GM18867 (cell line): ENCODE measurements at regions not wholly inside any gene's neighbourhood (a gene's known extent, or its start where the extent isn't known, plus 50 kb on each side); places are given as distances from the start of the nearest gene placed in this dataset.

ENCODE experiments used
- ATAC-seq: cut with Tn5 transposase; IDR thresholded peaks from one replicate; pipeline ENCODE4 v1.9.1; 2021; ENCODE audit warnings: mild to moderate bottlenecking, moderate library complexity; ENCODE audit not compliant: unreplicated experiment

- ATAC-seq: no peak
Observed at GRCh38 chr11:8340296-8340695, 76.6 kb upstream of the LMO1 start.

DNA sequence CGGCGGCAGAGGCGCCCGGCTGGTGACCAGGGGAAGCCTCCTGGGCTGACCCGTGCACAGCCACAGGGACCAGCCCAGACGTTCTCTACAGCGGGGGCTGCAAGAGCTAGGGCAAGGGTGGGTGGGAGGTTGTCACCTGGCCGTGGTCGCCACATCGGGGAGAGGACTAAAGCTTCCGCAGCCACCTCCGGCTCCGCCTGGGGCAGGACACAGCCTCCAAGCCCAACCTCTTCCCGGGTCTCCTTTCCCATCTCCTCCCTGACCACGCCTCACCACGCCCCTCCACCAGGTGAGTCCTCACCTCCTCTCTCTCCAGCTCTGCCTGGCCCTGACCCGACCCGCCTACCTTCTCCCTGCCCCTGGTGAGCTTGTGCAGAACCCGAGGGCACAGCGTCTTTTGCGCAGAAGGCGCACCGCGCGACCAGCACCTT lies 75.9 kb upstream of the LMO1 start:
- no peak for ATAC-seq

DNA sequence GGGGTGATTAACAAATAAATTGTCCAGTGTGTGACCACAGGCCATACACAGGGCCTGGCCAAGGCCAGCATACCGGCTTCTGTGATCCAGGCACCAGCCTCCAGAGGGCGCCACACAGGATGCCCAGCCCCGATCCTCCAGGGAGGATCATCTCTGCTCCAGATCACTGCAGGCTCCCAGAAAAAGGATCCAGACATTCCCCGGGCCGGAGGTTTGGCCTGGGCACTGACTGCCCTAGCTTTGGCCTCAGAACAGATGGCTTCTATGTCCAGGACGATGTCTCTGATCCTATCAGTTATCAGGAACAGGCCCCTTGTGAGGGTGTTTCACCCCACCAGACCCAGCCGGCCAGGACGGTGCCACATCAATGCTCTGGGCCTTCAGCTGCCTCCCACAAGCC lies 74.5 kb upstream of the LMO1 start:
- ATAC-seq: peak; percentile 52

DNA sequence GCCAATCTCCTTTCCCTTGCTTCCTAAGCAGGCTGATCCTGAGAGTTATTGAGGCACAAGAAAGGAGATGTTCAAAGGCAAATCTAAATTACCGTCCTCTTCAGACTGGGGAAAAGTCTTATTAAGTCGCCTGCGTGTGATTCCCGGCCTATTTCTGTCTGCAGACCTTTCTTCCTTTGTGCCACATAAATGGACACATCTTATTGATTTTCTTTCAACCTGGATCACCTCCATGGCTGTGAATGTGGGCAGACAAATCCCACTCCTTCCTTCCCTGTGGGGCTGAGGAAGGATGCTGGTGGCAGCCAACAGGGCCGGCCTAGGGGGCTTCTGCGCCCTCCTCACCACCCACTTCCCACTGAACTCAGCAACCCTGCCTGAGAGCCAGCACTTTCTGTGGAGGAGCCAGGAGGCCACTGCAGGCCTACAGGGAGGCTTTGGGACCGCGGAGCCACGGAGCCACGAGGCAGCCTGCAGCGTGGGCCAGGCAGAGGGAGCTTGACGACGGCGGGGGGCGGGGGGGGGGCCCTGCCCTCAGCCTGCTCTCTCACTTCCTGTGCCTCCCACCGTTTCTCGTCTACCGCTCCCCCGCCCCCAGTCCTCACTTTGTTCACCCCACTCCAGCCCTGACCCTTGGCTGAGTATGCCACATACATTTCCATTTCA lies 73.6 kb upstream of the LMO1 start:
- ATAC-seq: no peak

GRCh38 chr11:8336356-8337129 lies 72.9 kb upstream of the LMO1 start:
- ATAC-seq: no peak

DNA sequence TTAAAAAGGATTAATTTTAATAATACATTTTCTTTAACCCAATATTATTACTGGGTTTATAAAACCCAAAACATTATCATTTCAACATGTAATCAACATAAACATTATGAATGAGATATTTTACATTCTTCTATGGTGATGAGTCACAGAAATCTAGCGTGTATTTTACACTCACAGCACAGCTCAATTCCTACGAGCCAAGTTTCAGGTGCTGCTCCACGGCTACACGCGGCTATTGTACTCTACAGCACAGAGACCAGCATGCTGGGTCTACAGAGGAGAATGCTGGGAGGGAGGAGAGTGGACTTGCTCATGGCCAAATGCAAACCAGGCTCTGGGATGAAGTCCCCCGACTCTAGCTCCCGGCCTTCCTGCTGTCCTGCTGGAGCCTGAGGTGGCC lies 72.0 kb upstream of the LMO1 start:
- ATAC-seq: no peak

- no peak for ATAC-seq
Observed at GRCh38 chr11:8335186-8335585, 71.5 kb upstream of the LMO1 start.

GRCh38 chr11:8333811-8334401 lies 70.2 kb upstream of the LMO1 start:
- no peak for ATAC-seq

- no peak for ATAC-seq
Observed at GRCh38 chr11:8333376-8333775, 69.7 kb upstream of the LMO1 start.

GRCh38 chr11:8332891-8333290 lies 69.2 kb upstream of the LMO1 start:
- ATAC-seq: no peak

DNA sequence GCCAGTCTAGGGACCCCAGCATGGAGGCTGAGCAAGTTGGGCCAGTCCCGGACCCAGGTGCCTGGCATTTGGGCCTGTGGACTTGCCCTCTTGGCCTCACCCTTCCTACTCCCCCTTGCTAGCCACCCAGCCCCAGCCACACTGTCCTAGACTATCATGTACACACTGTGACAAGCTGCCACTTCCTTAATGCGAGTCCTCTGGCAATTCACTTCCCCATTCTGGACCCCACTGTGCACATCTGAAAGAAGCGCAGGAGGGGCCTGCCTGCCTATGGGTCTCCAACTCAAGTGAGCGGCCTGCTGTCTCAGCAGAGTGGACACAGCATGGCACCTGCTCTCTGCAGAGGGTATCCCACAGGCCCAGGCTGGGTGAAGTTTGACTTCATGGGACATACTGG lies 68.5 kb upstream of the LMO1 start:
- ATAC-seq: no peak

- ATAC-seq: no peak
Observed at GRCh38 chr11:8331767-8332166, 68.1 kb upstream of the LMO1 start.

GRCh38 chr11:8330896-8331295 lies 67.2 kb upstream of the LMO1 start:
- ATAC-seq: no peak

- ATAC-seq: no peak
Observed at GRCh38 chr11:8330404-8330803, 66.7 kb upstream of the LMO1 start.

DNA sequence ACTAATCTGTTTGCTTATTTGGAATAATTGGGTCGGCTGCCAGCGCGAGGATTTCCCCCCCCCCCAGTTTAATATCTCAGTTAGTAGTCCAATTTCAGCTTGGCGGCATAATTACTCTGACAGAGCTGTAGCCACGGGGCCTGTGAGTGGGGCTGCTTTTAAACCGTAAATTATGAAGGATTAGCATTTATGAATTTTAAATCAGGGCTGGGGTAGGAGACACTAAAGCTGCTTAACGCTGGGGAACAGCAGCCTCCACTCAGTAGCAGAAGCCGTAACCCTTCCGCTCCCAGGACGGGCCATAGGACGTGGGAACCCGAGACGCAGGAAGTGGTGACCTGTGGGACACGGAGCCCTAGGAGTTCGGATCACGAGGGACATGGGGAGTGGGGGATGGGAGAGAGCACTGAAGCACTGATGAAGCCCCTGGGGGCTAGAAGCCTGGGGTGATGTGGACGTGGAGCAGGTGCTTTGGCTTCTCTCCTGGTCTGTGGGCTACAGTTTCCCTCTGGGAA lies 66.2 kb upstream of the LMO1 start:
- ATAC-seq: no peak

- no peak for ATAC-seq
Observed at GRCh38 chr11:8329336-8329735, 65.7 kb upstream of the LMO1 start.

DNA sequence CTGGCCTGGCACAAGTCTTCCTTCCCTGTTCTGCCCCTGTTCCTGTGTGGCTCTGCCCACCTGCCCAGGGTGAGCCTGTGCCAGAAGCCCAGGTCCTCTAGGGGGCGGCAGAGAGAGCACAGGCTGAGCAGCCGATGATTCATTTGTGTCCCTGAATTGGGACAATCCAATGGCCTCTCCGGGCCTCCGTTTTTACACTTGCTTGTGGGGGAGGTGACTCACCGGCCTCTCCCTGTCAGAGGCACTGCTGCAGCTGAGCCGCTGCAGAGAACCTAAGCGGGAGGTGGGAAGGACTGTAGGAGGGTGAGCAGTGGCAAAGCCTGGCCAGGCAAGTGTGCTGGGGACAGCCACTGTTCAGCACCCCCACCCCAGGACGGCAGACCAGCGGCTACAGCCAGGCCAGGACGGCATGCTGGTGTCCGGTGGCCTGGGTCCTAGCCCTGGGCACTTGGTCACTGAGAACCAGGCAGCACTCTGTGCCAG lies 65.2 kb upstream of the LMO1 start:
- ATAC-seq: peak; percentile 71

- ATAC-seq: peak; percentile 3
Observed at GRCh38 chr11:8328231-8328794, 64.6 kb upstream of the LMO1 start.

- ATAC-seq: peak; percentile 71
Observed at GRCh38 chr11:8327761-8328192, 64.1 kb upstream of the LMO1 start.

DNA sequence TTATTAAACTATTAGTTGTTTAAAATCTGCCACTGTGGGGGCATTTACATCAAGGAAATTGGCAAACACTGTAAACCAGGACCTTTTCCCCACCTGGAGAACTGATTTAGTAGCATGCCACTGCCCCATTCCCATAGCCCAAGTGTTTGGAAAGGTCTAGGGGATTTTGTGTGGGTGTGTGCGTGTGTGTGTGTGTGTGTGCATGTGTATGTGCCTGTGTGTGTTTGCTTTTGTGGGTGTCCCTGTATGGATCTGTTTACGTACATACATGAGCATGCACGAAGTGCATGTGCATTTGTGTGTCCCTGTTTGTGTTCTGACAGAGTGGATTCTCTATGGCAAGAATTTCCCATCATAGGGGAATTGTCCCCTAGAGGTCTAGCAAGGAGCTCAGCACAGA lies 62.7 kb upstream of the LMO1 start:
- ATAC-seq: no peak

- no peak for ATAC-seq
Observed at GRCh38 chr11:8325591-8326304, 62.1 kb upstream of the LMO1 start.
